GM18951 (cell line): ENCODE measurements at regions not wholly inside any gene's neighbourhood (a gene's known extent, or its start where the extent isn't known, plus 50 kb on each side); places are given as distances from the start of the nearest gene placed in this dataset.

ENCODE experiments used
- POLR2A ChIP-seq: IDR thresholded peaks from 4 replicates; pipeline ENCODE4 v1.6.1; 2011; ENCODE audit warnings: mild to moderate bottlenecking; ENCODE audit not compliant: insufficient read length, insufficient read depth; ENCODE audit errors: extremely low read depth
- in situ Hi-C: fragments of 300-500 bp; cut with MboI; formaldehyde crosslinking; loops from one replicate; pipeline ENCODE4 v1.12.0; 2022; ENCODE audit warnings: low sequenced_read_pairs, mixed read lengths, inconsistent platforms; ENCODE audit not compliant: unreplicated experiment

GRCh38 chr2:104233591-104233990 is 620.3 kb upstream of the POU3F3 start:
- no peak for TF ChIP-seq POLR2A
- in situ Hi-C loops, result no loop called here

DNA sequence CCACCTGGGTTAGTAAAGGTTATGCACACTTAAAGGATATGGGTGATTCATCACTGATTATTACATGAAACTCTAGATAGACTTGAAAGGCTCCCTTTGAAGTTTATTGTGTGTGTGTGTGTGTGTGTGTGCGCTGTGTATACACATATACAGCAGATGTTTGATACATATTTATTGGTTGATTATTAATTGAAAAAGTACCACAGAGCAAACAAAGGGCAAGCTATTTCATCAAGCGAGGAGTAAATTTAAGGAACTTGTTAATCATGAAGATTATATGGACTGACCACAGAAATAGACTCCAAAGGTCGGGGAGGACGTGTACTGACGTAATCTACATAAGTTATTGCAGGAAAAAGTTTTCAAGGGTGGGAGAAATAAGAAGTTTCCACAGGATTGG is 617.4 kb upstream of the POU3F3 start:
- no peak for TF ChIP-seq POLR2A
- in situ Hi-C loops, result no loop called here

DNA sequence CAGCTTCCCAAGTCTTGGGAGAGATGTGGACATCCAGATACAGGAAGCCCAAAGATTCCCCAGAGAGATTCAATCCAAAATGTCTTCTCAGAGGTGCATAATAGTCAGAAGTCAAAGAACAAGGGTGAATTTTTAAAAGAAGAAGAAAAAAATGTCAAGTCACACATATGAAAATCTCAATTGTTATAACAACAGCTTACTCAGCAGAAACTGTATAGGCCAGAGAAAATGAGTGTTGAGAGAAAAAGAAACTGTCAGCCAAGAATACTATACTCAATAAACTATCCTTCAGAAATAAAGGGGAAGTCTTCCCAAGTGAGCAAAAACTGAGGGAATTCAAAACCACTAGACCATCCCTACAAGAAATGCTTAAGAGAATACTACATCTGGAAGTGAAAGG is 612.9 kb upstream of the POU3F3 start:
- in situ Hi-C loops, result no loop called here
- TF ChIP-seq POLR2A, result no peak

GRCh38 chr2:104249629-104250028 is 604.3 kb upstream of the POU3F3 start:
- in situ Hi-C loops, result no loop called here
- TF ChIP-seq POLR2A, result no peak

DNA sequence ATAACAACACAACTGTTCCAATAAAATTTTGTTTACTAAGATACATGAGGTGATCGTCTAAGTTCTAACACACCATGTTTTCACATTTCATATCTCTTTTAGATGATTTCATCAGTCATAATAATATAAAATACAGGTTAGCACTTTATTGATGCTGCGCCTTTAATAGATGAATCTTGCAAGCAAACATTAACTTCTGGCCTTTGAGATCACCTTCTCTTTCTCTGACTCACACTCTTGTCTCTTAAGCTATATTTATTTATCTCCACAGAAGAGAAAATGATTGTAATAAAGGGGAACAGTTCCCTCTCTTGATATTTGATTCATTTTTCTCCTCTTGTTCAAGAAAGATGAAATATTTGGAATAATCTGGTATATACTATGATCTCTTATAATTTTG is 603.3 kb upstream of the POU3F3 start:
- in situ Hi-C loops, result no loop called here
- TF ChIP-seq POLR2A, result no peak

GRCh38 chr2:104254017-104254416 is 599.9 kb upstream of the POU3F3 start:
- in situ Hi-C loops, result no loop called here
- no peak for TF ChIP-seq POLR2A

DNA sequence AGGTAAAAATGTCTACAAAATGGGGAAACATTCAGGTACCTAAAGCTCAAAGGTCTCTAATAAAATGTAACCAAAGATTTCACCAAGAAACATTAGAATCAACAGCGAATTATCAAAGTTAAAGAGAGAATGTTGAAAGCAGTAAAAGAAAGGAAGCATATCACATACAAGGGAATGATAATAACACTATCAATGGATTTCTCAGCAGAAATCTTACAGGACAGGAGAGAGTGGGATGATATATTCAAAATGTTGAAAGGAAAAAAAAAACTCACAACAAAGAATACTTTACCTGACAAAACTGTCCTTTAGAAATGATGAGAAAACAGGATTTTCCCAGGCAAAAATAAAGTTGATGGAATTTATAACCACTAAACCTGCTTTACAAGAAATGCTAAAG is 591.2 kb upstream of the POU3F3 start:
- TF ChIP-seq POLR2A, result no peak
- in situ Hi-C loops, result no loop called here

- TF ChIP-seq POLR2A, result no peak
- in situ Hi-C loops, result no loop called here
These were observed 574.3 kb upstream of the POU3F3 start for GRCh38 chr2:104279646-104280045.

GRCh38 chr2:104280216-104280615 is 573.7 kb upstream of the POU3F3 start:
- in situ Hi-C loops, result no loop called here
- TF ChIP-seq POLR2A, result no peak

DNA sequence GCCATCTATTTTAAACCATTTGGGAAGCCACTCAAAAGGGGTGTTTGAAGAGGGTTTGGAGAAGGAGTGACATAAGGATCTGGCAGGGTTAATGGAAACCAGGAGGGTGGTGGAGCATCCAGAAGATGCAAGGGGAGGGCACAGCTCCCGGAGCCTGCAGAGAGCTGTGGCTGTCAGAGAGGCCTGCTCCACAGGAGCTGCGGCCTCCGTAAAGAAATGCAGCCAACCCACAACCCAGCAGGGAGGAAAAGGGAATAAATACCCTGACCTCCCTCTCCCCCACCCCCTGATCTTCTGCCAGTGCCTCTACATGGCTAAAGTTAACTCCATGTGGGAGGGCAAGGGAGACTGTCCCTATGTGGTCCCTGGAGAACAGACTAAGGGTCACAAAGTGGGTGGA is 567.1 kb upstream of the POU3F3 start:
- in situ Hi-C loops, result no loop called here

GRCh38 chr2:104289651-104290565 is 564.0 kb upstream of the POU3F3 start:
- in situ Hi-C loops, result no loop called here
- TF ChIP-seq POLR2A, result no peak

More for the DNA sequence above, 567.1 kb upstream of the POU3F3 start:
- no peak for TF ChIP-seq POLR2A

DNA sequence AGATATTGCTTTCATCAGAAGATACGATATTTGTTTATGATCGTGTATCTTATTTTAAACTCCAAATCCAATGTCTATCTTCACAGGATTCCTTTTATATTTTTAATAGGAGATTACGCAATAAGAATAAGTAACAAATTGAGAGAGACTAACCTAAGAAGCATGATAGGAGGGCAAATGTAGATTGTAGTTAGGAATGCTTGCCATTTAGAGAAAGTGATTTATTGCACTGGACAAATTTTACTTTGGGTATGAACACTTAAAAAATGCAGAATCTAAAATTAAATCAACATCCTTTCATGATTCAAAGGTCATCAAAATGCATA is 563.4 kb upstream of the POU3F3 start:
- TF ChIP-seq POLR2A, result no peak
- in situ Hi-C loops, result no loop called here

GRCh38 chr2:104312684-104313083 is 541.2 kb upstream of the POU3F3 start:
- in situ Hi-C loops, result no loop called here
- no peak for TF ChIP-seq POLR2A

- TF ChIP-seq POLR2A, result no peak
- in situ Hi-C loops, result no loop called here
These were observed 535.8 kb upstream of the POU3F3 start for GRCh38 chr2:104318001-104318665.
